GM12874 (cell line): ENCODE measurements at regions not wholly inside any gene's neighbourhood (a gene's known extent, or its start where the extent isn't known, plus 50 kb on each side); places are given as distances from the start of the nearest gene placed in this dataset.

Experiments used
- TF ChIP-seq, protein P1 (sequence below): IDR thresholded peaks from 2 replicates; pipeline ENCODE4 v1.5.1; 2011; ENCODE audit warnings: low read depth, mild to moderate bottlenecking, control low read depth, low read length, moderate library complexity; ENCODE audit not compliant: insufficient read depth

DNA sequence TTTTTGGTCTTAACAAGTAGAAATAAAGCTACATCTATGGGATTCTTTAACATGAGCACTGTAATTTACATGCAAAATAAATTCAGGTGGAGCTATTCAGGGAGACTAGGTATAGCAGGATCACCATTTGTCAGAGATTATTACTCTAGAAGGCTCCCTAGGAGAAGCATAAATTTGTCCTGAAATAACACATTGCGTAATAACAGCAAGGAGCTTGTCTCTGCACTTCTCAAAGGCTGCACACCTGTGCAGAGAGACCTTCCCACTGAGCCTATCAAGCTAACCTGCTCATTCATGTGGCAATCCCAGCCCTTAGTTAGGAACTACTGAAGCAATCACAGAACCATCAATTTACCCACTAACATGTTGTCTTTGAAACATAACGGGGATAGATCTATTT, 437.4 kb upstream of the MC4R start:
- TF ChIP-seq, protein P1, sequence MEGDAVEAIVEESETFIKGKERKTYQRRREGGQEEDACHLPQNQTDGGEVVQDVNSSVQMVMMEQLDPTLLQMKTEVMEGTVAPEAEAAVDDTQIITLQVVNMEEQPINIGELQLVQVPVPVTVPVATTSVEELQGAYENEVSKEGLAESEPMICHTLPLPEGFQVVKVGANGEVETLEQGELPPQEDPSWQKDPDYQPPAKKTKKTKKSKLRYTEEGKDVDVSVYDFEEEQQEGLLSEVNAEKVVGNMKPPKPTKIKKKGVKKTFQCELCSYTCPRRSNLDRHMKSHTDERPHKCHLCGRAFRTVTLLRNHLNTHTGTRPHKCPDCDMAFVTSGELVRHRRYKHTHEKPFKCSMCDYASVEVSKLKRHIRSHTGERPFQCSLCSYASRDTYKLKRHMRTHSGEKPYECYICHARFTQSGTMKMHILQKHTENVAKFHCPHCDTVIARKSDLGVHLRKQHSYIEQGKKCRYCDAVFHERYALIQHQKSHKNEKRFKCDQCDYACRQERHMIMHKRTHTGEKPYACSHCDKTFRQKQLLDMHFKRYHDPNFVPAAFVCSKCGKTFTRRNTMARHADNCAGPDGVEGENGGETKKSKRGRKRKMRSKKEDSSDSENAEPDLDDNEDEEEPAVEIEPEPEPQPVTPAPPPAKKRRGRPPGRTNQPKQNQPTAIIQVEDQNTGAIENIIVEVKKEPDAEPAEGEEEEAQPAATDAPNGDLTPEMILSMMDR: no peak

DNA sequence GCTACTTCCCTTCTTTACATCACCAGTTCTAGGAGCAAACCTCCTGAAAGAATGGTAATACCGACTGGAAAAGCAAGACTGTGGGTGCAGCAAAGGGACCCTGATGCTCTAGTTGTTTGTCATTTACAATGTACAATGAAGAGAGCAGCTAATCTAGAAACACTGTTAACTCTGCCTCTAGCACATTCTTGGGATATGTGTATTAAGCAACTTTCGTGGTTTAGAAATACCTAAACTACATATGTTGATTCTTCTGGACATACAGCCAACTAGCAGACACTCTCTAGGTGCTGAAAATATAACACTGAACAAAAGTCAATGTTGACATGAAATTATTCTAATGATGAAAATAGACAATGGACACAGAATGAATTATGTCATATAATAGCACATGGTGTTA, 440.3 kb upstream of the MC4R start:
- TF ChIP-seq, protein P1: no peak

DNA sequence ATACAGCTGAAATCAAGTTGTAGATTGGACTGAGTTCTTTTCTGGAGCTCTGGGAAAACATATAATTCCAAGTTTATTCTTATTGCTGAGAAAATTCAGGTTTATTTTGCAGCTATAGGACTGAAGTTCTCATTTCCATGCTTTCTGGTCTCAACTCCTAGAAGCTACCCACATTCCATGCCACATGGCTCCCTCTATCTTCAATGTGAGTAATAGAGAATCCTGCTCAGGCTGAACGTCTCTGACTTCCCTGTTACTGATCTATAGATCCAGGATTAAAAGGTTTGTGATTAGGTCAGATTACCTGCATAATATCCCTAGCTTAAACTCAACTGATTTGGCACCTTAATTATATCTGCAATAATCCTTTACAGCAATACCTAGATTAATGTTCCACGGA, 453.8 kb upstream of the MC4R start:
- TF ChIP-seq, protein P1: no peak

DNA sequence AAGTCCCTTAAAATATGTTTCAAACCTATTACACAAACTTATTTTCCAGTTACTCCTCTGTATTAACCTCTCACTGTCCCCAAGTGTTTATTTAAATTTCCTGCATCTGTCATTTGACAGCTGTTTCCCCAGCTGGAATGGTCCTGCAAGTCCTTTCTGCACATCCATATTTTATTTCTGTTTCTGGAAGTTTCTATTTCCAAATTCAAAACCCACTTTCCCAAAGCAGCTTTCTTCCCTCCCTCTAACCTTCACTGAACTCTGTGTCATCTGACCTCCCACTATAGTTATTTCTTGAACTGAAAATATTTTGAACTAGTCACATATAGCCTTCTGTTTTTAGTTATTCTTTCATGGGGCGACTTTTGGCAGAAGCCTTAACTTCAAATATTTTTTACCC, 459.4 kb upstream of the MC4R start:
- TF ChIP-seq, protein P1: no peak

DNA sequence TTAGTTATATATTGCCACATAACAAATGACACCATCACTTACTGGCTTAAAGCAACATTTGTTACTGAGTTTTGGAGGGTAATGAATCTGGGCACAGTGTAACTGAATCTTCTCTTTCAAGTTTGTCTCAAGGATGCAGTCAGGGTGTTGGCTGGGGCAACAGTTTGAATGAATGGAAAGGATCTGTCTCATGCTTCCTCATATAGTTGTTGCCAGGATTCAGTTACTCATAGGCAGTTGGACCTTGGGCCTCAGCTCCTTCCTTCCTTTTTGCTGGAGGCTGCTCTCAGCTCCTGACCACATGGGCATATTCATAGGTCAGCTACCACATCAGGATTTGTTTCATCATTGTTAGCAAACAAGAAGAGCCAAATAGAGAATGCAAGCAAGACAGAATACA, 466.1 kb upstream of the MC4R start:
- TF ChIP-seq, protein P1: no peak

DNA sequence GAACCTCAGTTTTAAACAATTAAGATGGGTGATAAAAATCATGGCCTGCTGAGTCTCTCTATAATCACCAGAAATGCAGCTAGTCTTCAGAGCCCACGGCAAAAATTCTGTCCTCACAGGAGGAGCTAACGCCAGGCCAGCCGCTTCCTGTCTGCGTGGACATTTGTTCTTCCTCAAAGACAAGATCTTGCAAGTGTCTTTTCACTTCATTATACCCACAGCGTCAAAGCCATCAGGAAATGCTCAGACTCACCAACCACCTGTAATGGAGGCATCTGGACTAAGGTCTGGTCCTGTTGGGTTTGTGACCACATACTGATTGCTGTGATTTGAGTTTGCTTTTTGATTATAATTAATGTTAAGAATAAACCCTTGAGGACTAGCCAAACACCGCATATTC, 473.8 kb upstream of the MC4R start:
- TF ChIP-seq, protein P1: no peak

DNA sequence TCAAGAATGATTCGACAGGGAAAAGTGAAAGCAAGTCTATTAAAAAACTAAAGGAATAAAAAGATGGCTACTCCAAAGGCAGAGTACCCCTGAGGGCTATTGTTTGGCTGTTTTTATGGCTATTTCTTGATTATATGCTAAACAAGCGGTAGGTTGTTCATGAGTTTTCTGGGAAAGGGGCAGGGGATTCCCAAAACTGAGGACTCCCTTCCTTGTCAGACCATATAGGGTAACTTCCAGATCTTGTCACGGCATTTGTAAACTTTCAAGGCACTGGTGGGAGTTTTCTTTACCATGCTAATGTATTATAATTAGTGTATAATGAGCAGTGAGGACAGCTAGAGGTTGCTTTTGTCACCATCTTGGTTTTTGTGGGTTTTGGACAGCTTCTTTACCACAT, 474.9 kb upstream of the MC4R start:
- TF ChIP-seq, protein P1: no peak

DNA sequence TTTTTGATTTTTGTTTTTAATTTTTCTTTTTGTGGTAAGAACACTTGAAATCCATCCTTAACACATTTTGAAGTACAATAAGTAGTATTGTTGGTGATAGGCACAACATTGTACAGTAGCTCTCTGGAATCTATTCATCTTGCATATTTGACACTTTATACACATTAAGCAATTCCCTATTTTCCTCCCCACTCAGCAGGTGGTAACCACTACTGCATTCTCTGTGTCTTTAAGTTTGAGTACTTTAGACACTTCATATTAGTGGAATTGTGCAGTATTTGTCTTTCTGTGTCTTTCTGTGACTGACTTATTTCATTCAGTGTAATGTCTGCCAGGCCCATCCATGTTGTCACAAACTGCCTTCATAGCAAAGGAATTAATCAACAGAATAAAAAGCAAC, 471.7 kb upstream of the CDH20 start:
- TF ChIP-seq, protein P1: no peak
